IPS DF 6.9 (cell line): ENCODE measurements at regions not wholly inside any gene's neighbourhood (a gene's known extent, or its start where the extent isn't known, plus 50 kb on each side); places are given as distances from the start of the nearest gene placed in this dataset.
A peak's percentile ranks its signal among the peaks of the same experiment; 100 is the strongest.

Experiments
- DNase-seq: peaks from one replicate; pipeline ENCODE4 v3.0.0-alpha.2; 2013; ENCODE audit warnings: low read depth, low spot score
- H3K27ac ChIP-seq: one replicate; pipeline ENCODE4 v1.5.1; 2013; ENCODE audit warnings: low read length, control low read depth
- H3K27me3 ChIP-seq: 2 replicates; pipeline ENCODE4 v1.6.1; 2013; ENCODE audit warnings: mild to moderate bottlenecking, low read length; ENCODE audit not compliant: control insufficient read depth, insufficient read depth
- H3K36me3 ChIP-seq: 2 replicates; pipeline ENCODE4 v1.6.1; 2013; ENCODE audit warnings: low read length; ENCODE audit not compliant: control insufficient read depth, insufficient read depth
- H3K4me1 ChIP-seq: 2 replicates; pipeline ENCODE4 v1.6.1; 2013; ENCODE audit warnings: low read length; ENCODE audit not compliant: control insufficient read depth, insufficient read depth
- H3K4me3 ChIP-seq: 2 replicates; pipeline ENCODE4 v1.5.1; 2013; ENCODE audit warnings: mild to moderate bottlenecking, low read length
- H3K9me3 ChIP-seq: 2 replicates; pipeline ENCODE4 v1.6.1; 2013; ENCODE audit warnings: low read length, inconsistent platforms; ENCODE audit not compliant: control insufficient read depth, insufficient read depth
- WGBS: extraction: QIAGEN DNeasy Blood & Tissue Kit; methylation state at CpG from one replicate; pipeline ENCODE4 v1.1.7; 2013; ENCODE audit warnings: mixed read lengths, missing lambda C conversion rate; ENCODE audit not compliant: insufficient read length, insufficient coverage; 5-methylcytosine and 5-hydroxymethylcytosine counted together

GRCh38 chr9:17063535-17064135 is 71.2 kb upstream of the CNTLN start:
- no peaks in the 10 kb centered on the region for H3K36me3 ChIP-seq
- H3K9me3 ChIP-seq: no peaks in the 10 kb centered on the region
- H3K27me3 ChIP-seq: no peaks in the 10 kb centered on the region
- WGBS: no CpG with 5 or more reads among the region's 2 CpGs
- no peak overlapping the region for H3K4me3 ChIP-seq
- no peaks in the 10 kb centered on the region for H3K4me1 ChIP-seq
- no peak overlapping the region for H3K27ac ChIP-seq
- DNase-seq: peak; percentile 31

- no peaks in the 10 kb centered on the region for H3K9me3 ChIP-seq
- no peaks in the 10 kb centered on the region for H3K36me3 ChIP-seq
- no CpG with 5 or more reads among the region's 1 CpG for WGBS
- DNase-seq: no peak
- no peaks in the 10 kb centered on the region for H3K4me1 ChIP-seq
- no peak overlapping the region for H3K27ac ChIP-seq
- H3K4me3 ChIP-seq: no peak overlapping the region
- H3K27me3 ChIP-seq: no peaks in the 10 kb centered on the region
Measured at GRCh38 chr9:17062497-17062896, 72.3 kb upstream of the CNTLN start.

- no peak overlapping the region for H3K27ac ChIP-seq
- DNase-seq: no peak
- H3K4me1 ChIP-seq: no peaks in the 10 kb centered on the region
- no peaks in the 10 kb centered on the region for H3K36me3 ChIP-seq
- H3K4me3 ChIP-seq: no peak overlapping the region
- no peaks in the 10 kb centered on the region for H3K9me3 ChIP-seq
- no peaks in the 10 kb centered on the region for H3K27me3 ChIP-seq
Measured at GRCh38 chr9:17060450-17060849, 74.4 kb upstream of the CNTLN start.

- DNase-seq: no peak
- no peak overlapping the region for H3K4me3 ChIP-seq
- H3K36me3 ChIP-seq: no peaks in the 10 kb centered on the region
- H3K4me1 ChIP-seq: no peaks in the 10 kb centered on the region
- no peaks in the 10 kb centered on the region for H3K27me3 ChIP-seq
- no peak overlapping the region for H3K27ac ChIP-seq
- no CpG with 5 or more reads among the region's 1 CpG for WGBS
- H3K9me3 ChIP-seq: no peaks in the 10 kb centered on the region
Measured at GRCh38 chr9:17059465-17059864, 75.4 kb upstream of the CNTLN start.

GRCh38 chr9:17057729-17058128 is 77.1 kb upstream of the CNTLN start:
- WGBS: no CpG with 5 or more reads among the region's 3 CpGs
- DNase-seq: no peak
- H3K36me3 ChIP-seq: no peaks in the 10 kb centered on the region

GRCh38 chr9:17052626-17053025 is 82.2 kb upstream of the CNTLN start:
- Histone ChIP-seq H3K36me3 (no peaks in the 10 kb centered on the region), H3K27ac (no peak overlapping the region), H3K9me3 (no peaks in the 10 kb centered on the region), H3K4me1 (no peaks in the 10 kb centered on the region), H3K27me3 (no peaks in the 10 kb centered on the region), H3K4me3 (no peak overlapping the region)
- DNase-seq: no peak

More at GRCh38 chr9:17057729-17058128, 77.1 kb upstream of the CNTLN start:
- H3K9me3 ChIP-seq: no peaks in the 10 kb centered on the region
- H3K4me1 ChIP-seq: no peaks in the 10 kb centered on the region
- no peak overlapping the region for H3K27ac ChIP-seq
- H3K4me3 ChIP-seq: no peak overlapping the region
- H3K27me3 ChIP-seq: no peaks in the 10 kb centered on the region

- no peak overlapping the region for H3K27ac ChIP-seq
- no peak overlapping the region for H3K4me3 ChIP-seq
- no peak for DNase-seq
- H3K9me3 ChIP-seq: no peaks in the 10 kb centered on the region
- H3K4me1 ChIP-seq: no peaks in the 10 kb centered on the region
- no peaks in the 10 kb centered on the region for H3K27me3 ChIP-seq
- no CpG with 5 or more reads among the region's 3 CpGs for WGBS
- H3K36me3 ChIP-seq: no peaks in the 10 kb centered on the region
Measured at GRCh38 chr9:17045381-17045940, 89.4 kb upstream of the CNTLN start.

GRCh38 chr9:17031546-17031945 is 103.3 kb upstream of the CNTLN start:
- no peak overlapping the region for H3K27ac ChIP-seq
- no CpG with 5 or more reads among the region's 3 CpGs for WGBS
- H3K4me3 ChIP-seq: no peak overlapping the region
- no peaks in the 10 kb centered on the region for H3K27me3 ChIP-seq
- DNase-seq: no peak
- H3K9me3 ChIP-seq: no peaks in the 10 kb centered on the region
- H3K36me3 ChIP-seq: no peaks in the 10 kb centered on the region
- no peaks in the 10 kb centered on the region for H3K4me1 ChIP-seq

GRCh38 chr9:17025281-17025680 is 109.6 kb upstream of the CNTLN start:
- H3K4me1 ChIP-seq: no peaks in the 10 kb centered on the region
- H3K27me3 ChIP-seq: no peaks in the 10 kb centered on the region
- DNase-seq: no peak
- no peaks in the 10 kb centered on the region for H3K9me3 ChIP-seq
- no peaks in the 10 kb centered on the region for H3K36me3 ChIP-seq
- no peak overlapping the region for H3K4me3 ChIP-seq
- H3K27ac ChIP-seq: no peak overlapping the region

GRCh38 chr9:17024129-17024528 is 110.7 kb upstream of the CNTLN start:
- H3K27ac ChIP-seq: no peak overlapping the region
- H3K27me3 ChIP-seq: no peaks in the 10 kb centered on the region
- no peak overlapping the region for H3K4me3 ChIP-seq
- H3K4me1 ChIP-seq: no peaks in the 10 kb centered on the region
- DNase-seq: no peak
- no CpG with 5 or more reads among the region's 2 CpGs for WGBS
- H3K36me3 ChIP-seq: no peaks in the 10 kb centered on the region
- no peaks in the 10 kb centered on the region for H3K9me3 ChIP-seq

- Histone ChIP-seq H3K4me1 (no peaks in the 10 kb centered on the region), H3K36me3 (no peaks in the 10 kb centered on the region), H3K27ac (no peak overlapping the region), H3K4me3 (no peak overlapping the region), H3K9me3 (no peaks in the 10 kb centered on the region), H3K27me3 (no peaks in the 10 kb centered on the region)
- WGBS: no CpG with 5 or more reads among the region's 1 CpG
- DNase-seq: no peak
Measured at GRCh38 chr9:17021387-17021970, 113.4 kb upstream of the CNTLN start.
